ENCODE measurements at regions not wholly inside any gene's neighbourhood (a gene's known extent, or its start where the extent isn't known, plus 50 kb on each side); places are given as distances from the start of the nearest gene placed in this dataset.

DNA sequence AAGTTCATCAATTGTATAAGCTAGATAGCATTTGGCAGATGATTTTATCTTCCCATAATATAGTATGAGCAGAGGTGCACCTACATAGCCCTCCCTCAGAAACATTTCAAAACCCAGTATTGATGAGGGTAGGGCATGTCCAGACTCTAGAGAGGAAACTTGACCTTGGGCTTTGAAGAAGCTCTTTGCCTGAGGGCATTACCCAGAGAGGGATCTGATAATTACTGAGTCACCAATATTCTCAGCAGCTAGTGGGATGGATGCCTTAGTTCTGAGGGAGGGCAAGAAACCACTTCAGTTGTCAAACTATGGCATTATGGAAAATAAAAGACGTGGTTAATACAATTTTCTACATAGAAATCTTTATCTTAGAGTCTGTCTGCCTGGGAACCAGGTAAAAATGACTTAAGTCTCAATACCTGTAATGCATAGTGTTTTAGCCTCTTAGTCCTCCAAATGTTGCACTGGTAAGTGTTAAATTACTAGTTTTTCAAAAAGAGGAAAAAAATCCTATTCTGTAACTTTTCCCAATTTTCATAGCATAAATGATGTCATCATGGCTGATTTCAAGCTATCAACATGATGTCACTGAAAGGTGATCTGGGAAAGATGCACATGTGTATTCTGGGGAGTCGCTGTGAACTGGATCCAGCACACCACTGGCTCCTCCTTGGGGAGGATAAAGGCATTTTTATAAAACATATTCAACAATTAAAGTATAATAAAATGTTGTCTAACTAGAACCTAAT is 809.0 kb downstream of the KCTD16 start:
- TF ChIP-seq, protein P1, sequence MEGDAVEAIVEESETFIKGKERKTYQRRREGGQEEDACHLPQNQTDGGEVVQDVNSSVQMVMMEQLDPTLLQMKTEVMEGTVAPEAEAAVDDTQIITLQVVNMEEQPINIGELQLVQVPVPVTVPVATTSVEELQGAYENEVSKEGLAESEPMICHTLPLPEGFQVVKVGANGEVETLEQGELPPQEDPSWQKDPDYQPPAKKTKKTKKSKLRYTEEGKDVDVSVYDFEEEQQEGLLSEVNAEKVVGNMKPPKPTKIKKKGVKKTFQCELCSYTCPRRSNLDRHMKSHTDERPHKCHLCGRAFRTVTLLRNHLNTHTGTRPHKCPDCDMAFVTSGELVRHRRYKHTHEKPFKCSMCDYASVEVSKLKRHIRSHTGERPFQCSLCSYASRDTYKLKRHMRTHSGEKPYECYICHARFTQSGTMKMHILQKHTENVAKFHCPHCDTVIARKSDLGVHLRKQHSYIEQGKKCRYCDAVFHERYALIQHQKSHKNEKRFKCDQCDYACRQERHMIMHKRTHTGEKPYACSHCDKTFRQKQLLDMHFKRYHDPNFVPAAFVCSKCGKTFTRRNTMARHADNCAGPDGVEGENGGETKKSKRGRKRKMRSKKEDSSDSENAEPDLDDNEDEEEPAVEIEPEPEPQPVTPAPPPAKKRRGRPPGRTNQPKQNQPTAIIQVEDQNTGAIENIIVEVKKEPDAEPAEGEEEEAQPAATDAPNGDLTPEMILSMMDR (IDR thresholded peaks at IDR 0.05; ENCODE audit: borderline replicate concordance, insufficient read depth, low read depth, low read length) = no peak
- H3K4me3 ChIP-seq (ENCODE audit: low read depth, low read length) = no peak overlapping the region

DNA sequence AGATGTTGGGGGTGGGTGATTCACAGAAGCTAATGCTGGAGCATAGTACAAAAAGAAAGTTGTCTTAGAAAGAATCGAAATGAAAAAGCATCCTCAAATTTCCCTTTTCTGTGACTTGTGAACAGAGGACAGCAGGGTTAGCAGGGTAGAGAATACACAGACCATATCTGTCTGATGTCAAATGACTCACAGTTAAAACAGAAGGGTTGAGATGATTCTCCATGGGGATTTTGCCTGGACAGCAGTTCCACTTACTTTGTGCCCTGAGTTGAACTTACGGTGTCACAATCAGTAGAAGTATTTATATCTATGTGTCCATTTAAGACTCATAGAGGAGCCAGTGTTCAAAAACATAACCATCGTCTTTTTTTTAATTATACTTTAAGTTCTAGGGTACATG is 801.6 kb downstream of the KCTD16 start:
- TF ChIP-seq, protein P1 (IDR thresholded peaks at IDR 0.05; ENCODE audit: borderline replicate concordance, insufficient read depth, low read depth, low read length) = no peak
- H3K4me3 ChIP-seq (ENCODE audit: low read depth, low read length) = no peak overlapping the region

DNA sequence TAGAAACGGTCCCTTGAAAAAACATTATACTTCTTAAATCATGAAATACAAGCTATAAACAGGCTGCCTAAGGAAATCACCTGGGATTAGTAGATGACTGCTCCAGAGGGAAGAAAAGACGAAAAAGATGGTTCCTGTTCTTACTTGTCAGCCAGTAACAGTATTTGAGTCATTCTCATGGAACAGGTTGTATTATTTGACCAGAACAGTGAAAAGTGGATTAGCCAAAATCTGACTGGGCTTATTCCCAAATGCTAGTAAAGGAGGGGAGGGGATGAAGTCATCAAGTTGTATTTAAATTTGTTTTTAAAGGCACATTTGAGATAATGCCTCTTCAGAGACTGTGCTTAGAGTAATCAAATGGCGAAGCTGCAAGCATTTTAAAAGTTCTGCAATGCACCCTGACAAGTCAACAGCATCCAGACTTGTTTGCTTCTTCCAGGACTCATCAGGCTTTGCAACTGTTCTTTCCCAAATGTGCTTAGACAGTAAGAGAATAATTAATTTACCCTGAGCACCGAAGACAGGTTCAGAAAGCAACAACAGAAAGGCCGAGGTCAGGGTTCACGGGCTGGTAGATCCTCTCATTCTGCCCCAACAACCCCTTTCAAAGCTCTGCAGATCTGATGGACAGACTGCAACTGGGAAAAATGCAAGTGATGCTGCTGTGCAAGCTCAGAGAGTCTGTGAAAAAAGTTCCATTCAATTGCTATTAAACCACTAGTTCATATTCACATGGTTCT is 800.6 kb downstream of the KCTD16 start:
- no peak overlapping the region for H3K4me3 ChIP-seq (ENCODE audit: low read depth, low read length)
- TF ChIP-seq, protein P1 (IDR thresholded peaks at IDR 0.05; ENCODE audit: borderline replicate concordance, insufficient read depth, low read depth, low read length) = no peak

DNA sequence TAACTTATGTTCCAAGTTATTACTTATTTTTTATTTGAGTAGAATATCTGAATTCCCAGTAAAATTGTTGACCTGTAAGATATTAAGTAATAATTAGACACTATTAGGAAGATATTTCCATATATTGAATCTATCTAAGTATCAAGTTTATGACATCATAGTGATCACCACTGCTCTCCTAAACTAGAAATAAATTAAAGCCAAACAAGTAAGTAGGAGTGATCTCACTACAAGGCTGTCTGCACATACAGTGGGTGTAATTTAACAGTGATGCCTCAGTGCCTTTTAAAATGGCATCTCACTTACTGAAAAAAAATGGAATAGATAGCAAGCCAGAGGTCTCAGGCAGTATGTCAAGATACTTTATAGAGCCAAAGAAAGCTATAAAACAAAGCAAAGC is 789.6 kb downstream of the KCTD16 start:
- TF ChIP-seq, protein P1 (IDR thresholded peaks at IDR 0.05; ENCODE audit: borderline replicate concordance, insufficient read depth, low read depth, low read length) = no peak
- no peak overlapping the region for H3K4me3 ChIP-seq (ENCODE audit: low read depth, low read length)

DNA sequence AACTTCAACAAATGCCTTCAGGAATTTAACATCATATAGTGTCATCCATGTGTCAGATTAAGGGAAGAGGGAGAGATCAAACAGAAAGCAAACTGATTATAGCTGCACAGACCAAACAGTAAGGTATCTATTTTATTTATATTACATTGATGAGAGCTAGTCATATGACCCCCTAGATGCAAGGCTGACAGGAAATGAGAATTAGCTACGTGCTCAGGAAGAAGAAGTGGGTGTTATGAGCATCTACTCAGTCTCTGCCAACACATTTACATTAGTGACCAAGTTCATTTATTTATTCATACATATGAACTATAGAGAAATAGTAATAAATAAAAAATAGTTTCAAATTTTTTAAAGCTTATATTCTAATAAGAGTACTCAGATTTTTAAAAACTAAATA is 787.3 kb downstream of the KCTD16 start:
- H3K4me3 ChIP-seq (ENCODE audit: low read depth, low read length) = no peak overlapping the region
- TF ChIP-seq, protein P1 (IDR thresholded peaks at IDR 0.05; ENCODE audit: borderline replicate concordance, insufficient read depth, low read depth, low read length) = no peak

DNA sequence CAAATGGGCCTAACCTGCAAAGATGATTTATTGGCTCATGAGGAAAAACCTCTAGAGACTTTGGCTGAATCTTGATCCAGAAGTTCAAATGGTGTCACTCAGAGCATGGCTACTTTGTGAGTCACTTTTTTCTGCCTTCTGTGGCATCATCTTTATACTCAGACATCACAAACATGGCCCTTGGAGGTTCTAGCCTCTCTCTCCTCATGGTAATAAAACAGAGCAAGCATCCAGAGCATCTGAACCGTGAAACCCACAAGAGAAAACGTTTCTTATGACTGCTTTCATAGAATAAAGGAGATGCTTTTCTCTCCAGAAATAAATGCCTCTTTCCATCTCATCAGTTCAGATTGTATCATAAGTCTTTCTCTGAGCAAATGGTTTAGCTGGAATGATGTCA is 780.3 kb downstream of the KCTD16 start:
- no peak overlapping the region for H3K4me3 ChIP-seq (ENCODE audit: low read depth, low read length)
- TF ChIP-seq, protein P1 (IDR thresholded peaks at IDR 0.05; ENCODE audit: borderline replicate concordance, insufficient read depth, low read depth, low read length) = no peak

DNA sequence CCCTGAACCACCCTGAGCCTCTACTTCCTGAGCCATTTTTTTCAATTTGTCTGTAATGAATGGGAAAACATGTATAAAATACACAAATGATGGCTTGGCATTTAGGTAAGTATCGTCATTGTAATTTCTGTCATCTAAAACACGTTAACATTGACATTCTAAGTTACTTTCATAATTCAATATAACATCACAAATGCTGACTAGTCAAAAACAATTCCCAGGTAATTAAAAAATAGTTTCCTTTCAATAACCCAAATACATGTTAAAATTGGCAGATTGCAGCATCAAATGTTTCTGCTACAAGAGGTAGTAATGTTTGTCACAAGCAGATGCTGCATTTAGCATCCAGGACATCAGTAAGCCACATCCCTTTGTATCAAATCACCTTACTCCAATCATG is 776.4 kb downstream of the KCTD16 start:
- no peak overlapping the region for H3K4me3 ChIP-seq (ENCODE audit: low read depth, low read length)
- TF ChIP-seq, protein P1 (IDR thresholded peaks at IDR 0.05; ENCODE audit: borderline replicate concordance, insufficient read depth, low read depth, low read length) = no peak

Data from GM12875 (cell line).